ENCODE measurements at regions not wholly inside any gene's neighbourhood (a gene's known extent, or its start where the extent isn't known, plus 50 kb on each side); places are given as distances from the start of the nearest gene placed in this dataset.

- TF ChIP-seq, protein P1, sequence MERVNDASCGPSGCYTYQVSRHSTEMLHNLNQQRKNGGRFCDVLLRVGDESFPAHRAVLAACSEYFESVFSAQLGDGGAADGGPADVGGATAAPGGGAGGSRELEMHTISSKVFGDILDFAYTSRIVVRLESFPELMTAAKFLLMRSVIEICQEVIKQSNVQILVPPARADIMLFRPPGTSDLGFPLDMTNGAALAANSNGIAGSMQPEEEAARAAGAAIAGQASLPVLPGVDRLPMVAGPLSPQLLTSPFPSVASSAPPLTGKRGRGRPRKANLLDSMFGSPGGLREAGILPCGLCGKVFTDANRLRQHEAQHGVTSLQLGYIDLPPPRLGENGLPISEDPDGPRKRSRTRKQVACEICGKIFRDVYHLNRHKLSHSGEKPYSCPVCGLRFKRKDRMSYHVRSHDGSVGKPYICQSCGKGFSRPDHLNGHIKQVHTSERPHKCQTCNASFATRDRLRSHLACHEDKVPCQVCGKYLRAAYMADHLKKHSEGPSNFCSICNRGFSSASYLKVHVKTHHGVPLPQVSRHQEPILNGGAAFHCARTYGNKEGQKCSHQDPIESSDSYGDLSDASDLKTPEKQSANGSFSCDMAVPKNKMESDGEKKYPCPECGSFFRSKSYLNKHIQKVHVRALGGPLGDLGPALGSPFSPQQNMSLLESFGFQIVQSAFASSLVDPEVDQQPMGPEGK (CRISPR knock-in tag; IDR thresholded peaks at IDR 0.05; ENCODE audit: borderline replicate concordance): no peak
- TF ChIP-seq DNMT1 (IDR thresholded peaks at IDR 0.05): no peak
Measured at GRCh38 chr10:85513436-85513835, 853.2 kb downstream of the GRID1 start (continued).

DNA sequence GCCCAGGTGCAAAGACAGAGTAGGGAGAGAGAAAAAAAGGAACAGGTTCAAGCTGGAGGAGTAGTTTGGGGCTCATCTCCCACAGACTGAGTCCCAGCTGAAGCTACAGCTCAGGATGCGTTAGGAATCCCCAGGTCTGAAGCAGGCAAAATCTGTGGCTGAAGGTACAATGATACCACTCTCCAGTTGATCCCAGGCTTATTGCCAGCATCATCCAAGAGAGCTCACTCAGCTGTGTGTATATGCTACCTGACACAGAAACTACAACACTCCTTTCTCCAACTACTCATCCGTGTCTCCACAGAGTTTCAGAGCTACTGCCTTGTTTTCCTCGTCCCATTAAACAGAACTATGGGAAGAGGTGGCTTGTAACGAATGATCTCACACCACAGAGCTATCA is 851.3 kb downstream of the GRID1 start:
- H3K79me2 ChIP-seq (ENCODE audit: control insufficient read depth, insufficient read depth, low read length): no peaks in the 10 kb centered on the region
- H3K27me3 ChIP-seq (ENCODE audit: control insufficient read depth in 2 of 2, insufficient read depth in 2 of 2, low read length in 2 of 2): no peaks in the 10 kb centered on the region
- no peak for TF ChIP-seq FOXA1 (IDR thresholded peaks at IDR 0.05; ENCODE audit: borderline replicate concordance)
- no peak for TF ChIP-seq ZNF263 (CRISPR knock-in tag; IDR thresholded peaks at IDR 0.05; ENCODE audit: borderline replicate concordance)
- no peak for TF ChIP-seq ZFP1 (CRISPR knock-in tag; IDR thresholded peaks at IDR 0.05)
- no peak for TF ChIP-seq ZNF239 (CRISPR knock-in tag; IDR thresholded peaks at IDR 0.05)
- no peak for TF ChIP-seq NR2C2 (CRISPR knock-in tag; IDR thresholded peaks at IDR 0.05)
- TF ChIP-seq NR2C2 (tag; IDR thresholded peaks at IDR 0.05): no peak
- TF ChIP-seq FOXA3 (CRISPR knock-in tag; conservative IDR thresholded peaks at IDR 0.05 in 1 of 2, IDR thresholded peaks at IDR 0.05 in 1 of 2): no peak
- TF ChIP-seq PYGO2 (tag; IDR thresholded peaks at IDR 0.05): no peak
- no peak for TF ChIP-seq HNRNPLL (IDR thresholded peaks at IDR 0.05; ENCODE audit: low read depth, low read length, poor library complexity, severe bottlenecking)
- no peak for TF ChIP-seq ZEB2 (IDR thresholded peaks at IDR 0.05)
- no peak for TF ChIP-seq ZBTB8A (IDR thresholded peaks at IDR 0.05; ENCODE audit: partially characterized antibody)
- no peak for TF ChIP-seq SRSF1 (IDR thresholded peaks at IDR 0.05; ENCODE audit: low read depth, low read length)
- TF ChIP-seq HMGN3 (IDR thresholded peaks at IDR 0.05; ENCODE audit: borderline replicate concordance, extremely low read depth, insufficient read length, low read depth, low read length): no peak
- no peak for TF ChIP-seq JUNB (CRISPR knock-in tag; conservative IDR thresholded peaks at IDR 0.05)
- no peak for TF ChIP-seq MEF2D (tag; conservative IDR thresholded peaks at IDR 0.05; ENCODE audit: low read depth)
- DNase-seq (ENCODE audit: extremely low read depth in 1 of 4, low spot score in 3 of 4) (no peak), ATAC-seq (no peak), FAIRE-seq (no peak)
- H3K36me3 ChIP-seq (ENCODE audit: control insufficient read depth, insufficient read depth, low read length): no peaks in the 10 kb centered on the region
- no TSS peak for BruUV-seq (replicated peaks)
- H3K27ac ChIP-seq (ENCODE audit: extremely low read depth, low read depth, low read length): no peak overlapping the region
- no peak overlapping the region for H2AFZ ChIP-seq (ENCODE audit: low read depth, low read length)
- no peaks in the 10 kb centered on the region for H3K4me1 ChIP-seq (replicated peaks in 1 of 2; ENCODE audit: control insufficient read depth in 2 of 2, insufficient read depth in 2 of 2, low read length in 2 of 2)
- H3K9ac ChIP-seq (ENCODE audit: insufficient read depth in 1 of 2, low read depth in 2 of 2, low read length in 2 of 2): no peak overlapping the region
- H3K4me3 ChIP-seq: no peak overlapping the region
- in situ Hi-C loops (cut with MboI): no loop called here
- intact Hi-C loops (cut with micrococcal nuclease): no loop called here
- H3K9me1 ChIP-seq (ENCODE audit: control insufficient read depth, insufficient read depth, low read length): no peaks in the 10 kb centered on the region
- H3K9me3 ChIP-seq (replicated peaks; ENCODE audit: control insufficient read depth, insufficient read depth, low read depth, low read length): no peaks in the 10 kb centered on the region; the same call in none of the 2 replicates
- H3K4me2 ChIP-seq (ENCODE audit: insufficient read depth, low read length): no peak overlapping the region
- ChIA-PET POLR2A (no interaction called here), CTCF (ENCODE audit: low intra/inter-chr PET ratio) (no interaction called here)
- WGBS (ENCODE audit: insufficient coverage, low coverage, missing lambda C conversion rate): 1% methylated on average over 4 of the region's 4 CpGs
- H4K20me1 ChIP-seq (replicated peaks; ENCODE audit: control insufficient read depth, insufficient read depth, low read length): no peaks in the 10 kb centered on the region

Data from K562 (cell line).